ENCODE measurements at regions not wholly inside any gene's neighbourhood (a gene's known extent, or its start where the extent isn't known, plus 50 kb on each side); places are given as distances from the start of the nearest gene placed in this dataset.

DNA sequence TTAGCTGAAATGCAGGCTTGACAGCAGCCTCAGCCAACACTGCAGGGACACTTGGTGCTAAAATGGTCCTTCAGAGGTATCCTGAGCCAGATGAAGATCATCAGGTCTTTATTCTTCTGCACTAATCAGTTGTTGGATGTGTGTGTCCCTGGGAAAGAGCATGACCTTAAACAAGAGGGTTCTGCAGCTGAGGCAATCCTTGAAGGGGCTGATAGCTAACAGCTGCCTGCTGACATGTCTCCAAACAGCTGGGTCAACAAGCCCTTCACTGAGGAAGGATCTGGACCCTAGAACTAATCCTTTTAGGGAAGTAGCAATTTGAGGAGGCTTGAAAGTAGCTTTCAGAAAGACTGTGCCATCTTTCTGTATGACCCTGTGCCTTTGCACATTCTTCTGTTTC, 376.3 kb upstream of the ACTBL2 start:
- in situ Hi-C loops (cut with MboI; ENCODE audit: low sequenced_read_pairs) = no loop called here

DNA sequence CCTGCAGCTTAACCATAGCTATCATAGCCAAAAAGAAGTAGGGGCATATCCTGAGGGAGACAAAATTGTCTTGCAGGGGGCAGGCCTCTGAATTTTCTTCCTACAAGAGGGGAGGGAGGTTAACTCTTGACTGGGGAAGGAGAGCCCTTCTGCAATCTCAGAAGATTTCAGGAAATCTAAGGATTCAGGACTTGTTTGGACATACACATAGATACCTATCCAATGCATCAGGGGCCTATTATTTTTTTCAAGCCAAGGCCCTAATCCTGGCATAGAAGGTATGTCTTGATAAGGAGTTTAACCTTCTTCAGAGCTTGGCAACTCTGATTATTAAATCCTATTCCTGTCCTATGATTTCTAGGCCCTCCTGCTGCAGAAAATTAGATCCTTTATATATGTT, 375.1 kb upstream of the ACTBL2 start:
- in situ Hi-C loops (cut with MboI; ENCODE audit: low sequenced_read_pairs) = no loop called here

DNA sequence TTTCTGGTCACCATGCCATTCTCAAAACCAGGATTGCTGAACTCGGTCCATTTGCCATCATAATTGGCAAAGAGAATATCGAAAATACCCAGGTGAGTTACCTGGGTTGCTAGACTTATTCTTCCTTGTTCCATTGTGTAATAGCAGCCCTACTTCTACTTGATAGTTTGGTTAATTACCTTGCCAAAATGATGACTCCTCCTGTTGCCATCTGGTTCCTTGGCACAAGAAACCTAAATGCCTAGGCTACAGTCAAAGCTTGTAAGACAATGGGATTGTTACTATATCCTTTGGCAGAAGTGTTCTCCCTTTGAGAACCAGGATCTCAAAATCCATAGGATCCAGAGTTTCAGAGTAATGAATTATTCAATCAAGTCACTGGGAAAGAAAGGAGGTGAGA, 373.2 kb upstream of the ACTBL2 start:
- in situ Hi-C loops (cut with MboI; ENCODE audit: low sequenced_read_pairs) = no loop called here

DNA sequence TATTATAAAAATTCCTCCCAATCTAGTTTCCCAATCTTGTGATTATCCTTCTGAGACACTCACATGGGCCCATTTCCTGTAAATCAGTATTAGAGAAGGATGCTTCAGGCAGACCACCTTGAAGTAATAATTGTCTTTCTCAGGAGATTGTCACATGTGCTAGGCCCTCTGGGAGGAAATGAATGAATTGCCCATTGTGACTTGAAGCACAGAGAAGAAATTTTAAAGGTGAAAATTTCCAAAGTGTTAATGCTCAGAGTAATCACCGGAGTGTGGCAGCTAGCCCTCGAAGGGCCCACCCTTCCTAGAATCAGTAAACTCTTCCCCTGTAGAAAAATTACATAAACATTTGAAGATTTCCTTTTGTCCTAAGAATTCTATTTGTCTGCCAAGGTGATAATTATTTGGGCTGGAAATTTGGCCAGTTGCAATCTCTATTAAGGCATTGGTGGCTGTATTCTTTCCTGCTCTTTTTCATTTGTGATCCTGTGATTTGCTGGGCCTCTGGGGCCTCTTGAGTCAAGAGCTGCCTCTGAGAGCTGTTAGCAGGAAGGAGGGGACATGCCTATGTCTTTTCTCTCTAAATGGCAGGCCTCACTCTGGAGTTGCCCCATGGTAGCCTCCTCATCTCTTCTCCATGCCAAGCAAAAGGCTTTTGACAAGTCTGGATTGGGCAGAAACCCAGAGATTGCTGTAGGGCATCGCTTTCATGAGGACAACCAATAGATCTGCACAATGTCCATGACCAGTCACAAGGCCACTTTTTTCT, 371.5 kb upstream of the ACTBL2 start:
- in situ Hi-C loops (cut with MboI; ENCODE audit: low sequenced_read_pairs) = no loop called here

DNA sequence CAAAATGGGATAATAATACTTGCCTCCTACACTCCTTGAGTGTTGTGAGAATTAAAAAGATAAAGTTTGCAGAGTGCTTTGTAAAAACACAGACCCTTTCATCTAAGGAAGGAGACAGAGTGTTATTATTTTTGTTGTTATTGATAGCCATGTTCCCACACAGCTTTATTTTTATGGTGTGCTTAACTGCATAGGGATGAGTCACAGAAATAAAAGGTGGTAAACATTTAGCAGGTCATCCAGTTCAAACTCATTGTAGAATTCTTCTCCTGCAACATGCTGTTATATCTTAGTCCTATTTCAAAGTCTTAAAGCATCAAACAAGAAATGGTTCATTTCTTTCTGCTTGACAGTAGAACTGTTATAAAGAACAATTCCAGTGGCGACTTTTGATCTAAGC, 367.5 kb upstream of the ACTBL2 start:
- in situ Hi-C loops (cut with MboI; ENCODE audit: low sequenced_read_pairs) = no loop called here

DNA sequence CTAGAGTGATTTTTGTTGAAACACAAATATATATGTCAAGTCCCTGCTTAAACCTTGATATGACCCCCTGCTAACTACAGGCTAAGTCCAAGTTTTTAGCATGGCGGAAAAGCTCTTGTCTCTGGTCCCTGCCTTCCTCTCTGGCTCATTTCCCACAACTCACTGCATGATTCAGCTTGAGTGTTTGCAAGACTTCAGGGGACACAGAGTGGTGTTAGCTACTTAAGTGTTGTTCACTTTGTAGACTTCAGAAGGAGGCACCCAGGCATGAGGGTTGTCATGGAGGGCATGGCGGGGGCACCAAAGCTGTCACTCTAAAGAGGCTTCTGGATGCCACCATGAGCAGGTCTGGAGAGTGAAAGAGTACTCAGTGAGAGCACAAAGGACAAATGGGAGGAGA, 362.4 kb upstream of the ACTBL2 start:
- in situ Hi-C loops (cut with MboI; ENCODE audit: low sequenced_read_pairs) = no loop called here

DNA sequence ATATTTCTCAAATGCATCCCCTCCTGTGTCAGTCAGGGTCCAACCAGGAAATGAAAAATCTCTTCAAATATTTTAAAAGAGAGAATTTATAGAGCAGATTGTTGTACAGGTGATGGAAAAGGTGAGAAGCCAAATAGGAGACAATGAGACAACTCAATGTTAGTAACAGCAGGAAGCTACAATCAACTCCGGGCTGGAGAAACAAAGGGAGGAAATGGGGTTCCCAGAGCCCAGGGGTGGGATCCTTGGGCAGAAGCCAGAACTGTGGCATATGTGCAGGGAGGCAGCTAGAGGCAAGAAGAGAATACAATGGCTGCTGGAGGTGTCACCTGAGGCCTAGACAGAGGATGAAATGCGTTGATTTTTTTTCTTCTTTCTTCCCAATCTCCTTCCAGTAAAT, 361.8 kb upstream of the ACTBL2 start:
- in situ Hi-C loops (cut with MboI; ENCODE audit: low sequenced_read_pairs) = no loop called here

DNA sequence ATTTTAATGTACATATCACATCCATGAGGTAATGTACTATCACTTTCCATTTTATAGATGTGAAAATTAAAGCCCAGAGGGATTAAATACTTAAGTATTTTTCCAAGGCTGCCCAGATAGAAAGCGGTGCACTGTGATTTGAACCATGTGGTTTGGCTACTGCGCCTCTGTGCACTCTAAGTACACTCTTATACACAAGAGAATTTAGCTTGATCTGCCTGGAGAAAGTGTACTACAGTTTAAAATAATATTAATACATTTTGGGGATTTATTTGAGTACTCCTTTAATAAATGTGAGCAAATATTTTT, 360.4 kb upstream of the ACTBL2 start:
- in situ Hi-C loops (cut with MboI; ENCODE audit: low sequenced_read_pairs) = no loop called here

DNA sequence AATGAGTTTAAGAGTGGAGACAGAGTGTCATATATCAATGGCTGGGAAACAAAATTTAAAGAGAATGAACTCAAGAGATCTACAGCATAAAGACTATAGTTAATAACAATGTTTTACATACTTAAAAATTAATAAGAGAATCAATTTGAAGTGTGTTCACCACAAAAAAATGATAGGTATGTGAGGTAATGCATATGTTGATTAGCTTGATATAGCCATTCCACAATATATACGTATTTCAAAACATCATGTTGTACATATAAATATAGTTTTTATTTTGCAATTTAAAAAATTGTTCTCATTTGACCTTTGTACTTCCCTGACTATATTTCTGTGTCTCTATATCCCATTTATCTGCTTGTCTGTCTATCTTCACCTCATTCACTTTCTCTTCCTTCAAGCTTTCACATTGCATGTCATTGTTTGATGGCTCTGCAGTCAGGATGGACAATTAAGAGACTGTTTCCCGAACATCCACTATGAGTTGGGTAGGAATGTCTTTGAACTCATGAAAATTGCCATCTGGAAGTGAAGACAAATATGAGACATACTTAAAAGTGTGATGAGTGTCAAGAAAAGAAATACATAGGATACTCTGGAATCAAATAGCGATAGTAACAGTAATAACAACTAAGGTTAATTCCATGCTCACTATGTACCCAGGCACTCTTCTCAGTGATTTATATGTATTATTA, 359.9 kb upstream of the ACTBL2 start:
- in situ Hi-C loops (cut with MboI; ENCODE audit: low sequenced_read_pairs) = no loop called here

DNA sequence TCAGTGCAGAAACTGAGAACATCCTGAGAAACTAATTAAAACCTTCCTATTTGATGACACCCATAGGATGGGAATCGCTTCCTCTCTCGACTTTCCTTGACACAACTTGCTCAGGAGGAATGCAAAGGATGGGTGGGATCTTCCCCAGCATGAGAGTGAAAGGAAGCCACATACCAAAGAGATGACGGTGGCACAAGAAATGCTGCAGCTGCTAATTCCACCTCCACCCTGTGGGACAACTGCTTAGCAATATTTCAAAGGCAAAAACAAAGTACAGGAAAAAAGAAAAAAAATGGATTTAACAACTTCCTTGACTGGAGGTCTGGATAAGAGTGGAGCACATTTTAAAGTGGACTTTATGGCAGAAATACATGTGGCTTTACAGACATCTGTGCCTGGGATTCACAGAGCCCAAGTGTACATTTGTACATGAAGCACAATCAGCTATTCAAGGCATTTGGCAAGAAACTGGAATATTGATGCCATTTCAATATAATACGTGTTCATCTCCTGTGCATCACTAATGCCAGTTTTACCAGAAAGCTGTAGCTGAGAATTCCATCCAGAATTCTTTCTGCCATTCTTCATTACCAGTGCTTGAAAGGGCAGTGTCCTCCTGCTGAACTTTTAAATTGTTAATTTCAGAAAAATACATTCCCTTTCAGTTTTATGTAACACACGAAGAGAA, 359.2 kb upstream of the ACTBL2 start:
- in situ Hi-C loops (cut with MboI; ENCODE audit: low sequenced_read_pairs) = no loop called here

DNA sequence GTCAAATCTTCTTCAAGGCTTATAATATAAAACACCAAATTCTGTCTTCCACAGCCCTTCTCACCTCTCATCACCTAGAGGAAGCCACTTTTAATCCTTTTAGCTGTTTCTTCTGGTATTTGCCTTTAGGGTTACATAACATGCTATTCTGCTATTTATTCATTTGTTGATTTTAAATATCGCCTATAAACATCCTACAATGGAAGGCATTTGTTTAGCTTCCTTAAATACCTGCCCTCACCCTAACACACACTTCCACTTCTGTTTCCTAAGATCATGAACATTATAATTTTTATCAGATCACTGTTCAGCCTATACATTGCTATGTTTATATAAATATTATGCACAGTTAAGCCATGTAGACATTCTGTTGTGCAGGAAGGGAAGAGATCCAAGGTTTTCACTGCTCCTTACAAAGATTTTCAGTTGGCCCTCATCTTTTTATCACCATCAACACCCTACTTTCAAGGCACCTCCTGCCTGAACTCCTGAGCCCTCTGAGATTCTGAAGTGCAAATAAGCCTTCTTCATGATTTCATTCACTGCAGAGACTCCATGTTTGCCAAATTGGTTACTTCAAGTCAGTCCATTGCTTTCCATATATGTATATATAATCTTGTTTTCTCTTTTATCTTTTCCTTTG, 356.9 kb upstream of the ACTBL2 start:
- in situ Hi-C loops (cut with MboI; ENCODE audit: low sequenced_read_pairs) = no loop called here

DNA sequence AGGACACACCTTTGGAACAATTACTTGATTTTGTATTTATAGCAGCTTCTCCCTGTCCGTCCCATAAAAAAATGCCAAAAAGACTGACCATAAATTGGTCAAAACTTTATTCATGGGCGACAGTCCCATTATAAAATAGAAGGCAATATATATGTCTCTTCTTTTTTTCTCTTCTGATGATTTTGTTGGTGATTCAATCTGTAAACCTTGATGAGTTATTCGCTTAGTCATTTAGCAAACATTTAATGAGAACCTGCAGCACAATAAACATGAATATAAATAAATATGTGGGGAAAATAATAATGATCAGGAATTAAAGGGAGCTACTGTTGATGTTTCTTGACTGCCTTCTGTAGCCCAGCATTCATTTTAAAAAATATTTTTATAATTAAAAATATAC, 356.4 kb upstream of the ACTBL2 start:
- in situ Hi-C loops (cut with MboI; ENCODE audit: low sequenced_read_pairs) = no loop called here

DNA sequence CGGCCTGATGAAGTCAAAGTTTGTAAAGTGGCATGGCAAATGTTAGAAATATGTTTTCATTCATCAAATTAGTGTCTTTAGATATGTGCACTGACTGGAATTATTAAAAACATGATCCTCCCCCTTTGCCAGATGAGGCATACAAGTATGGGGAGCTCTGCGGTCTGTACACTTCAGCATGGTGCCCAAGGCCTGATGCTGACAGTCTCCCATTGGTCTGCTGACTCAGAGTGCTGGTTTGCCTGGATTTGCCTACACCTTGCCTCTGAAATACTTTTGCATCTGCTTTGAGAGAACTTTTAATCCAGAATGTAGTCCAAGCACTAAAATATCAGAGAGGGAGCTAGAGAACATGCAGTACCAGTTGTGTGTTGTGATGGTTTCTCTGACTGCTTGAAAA, 354.3 kb upstream of the ACTBL2 start:
- in situ Hi-C loops (cut with MboI; ENCODE audit: low sequenced_read_pairs) = no loop called here

DNA sequence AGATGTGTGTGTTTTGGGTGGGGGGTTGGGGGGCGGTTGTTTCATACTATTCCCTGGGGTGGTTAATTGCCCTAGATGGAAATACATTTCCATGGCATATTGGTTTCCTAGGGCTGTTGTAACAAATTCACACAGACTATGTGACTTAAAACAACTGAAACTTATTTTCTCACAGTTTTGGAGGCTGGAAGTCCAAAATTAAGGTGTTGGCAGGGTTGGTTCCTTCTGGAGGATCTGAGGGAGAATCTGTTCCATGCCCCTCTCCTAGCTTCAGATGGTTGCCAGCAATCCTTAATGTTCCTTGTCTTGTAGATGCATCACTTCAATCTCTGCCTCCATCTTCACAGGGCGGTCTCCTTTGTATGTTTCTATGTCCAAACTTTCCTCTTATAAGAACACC, 353.7 kb upstream of the ACTBL2 start:
- in situ Hi-C loops (cut with MboI; ENCODE audit: low sequenced_read_pairs) = no loop called here

DNA sequence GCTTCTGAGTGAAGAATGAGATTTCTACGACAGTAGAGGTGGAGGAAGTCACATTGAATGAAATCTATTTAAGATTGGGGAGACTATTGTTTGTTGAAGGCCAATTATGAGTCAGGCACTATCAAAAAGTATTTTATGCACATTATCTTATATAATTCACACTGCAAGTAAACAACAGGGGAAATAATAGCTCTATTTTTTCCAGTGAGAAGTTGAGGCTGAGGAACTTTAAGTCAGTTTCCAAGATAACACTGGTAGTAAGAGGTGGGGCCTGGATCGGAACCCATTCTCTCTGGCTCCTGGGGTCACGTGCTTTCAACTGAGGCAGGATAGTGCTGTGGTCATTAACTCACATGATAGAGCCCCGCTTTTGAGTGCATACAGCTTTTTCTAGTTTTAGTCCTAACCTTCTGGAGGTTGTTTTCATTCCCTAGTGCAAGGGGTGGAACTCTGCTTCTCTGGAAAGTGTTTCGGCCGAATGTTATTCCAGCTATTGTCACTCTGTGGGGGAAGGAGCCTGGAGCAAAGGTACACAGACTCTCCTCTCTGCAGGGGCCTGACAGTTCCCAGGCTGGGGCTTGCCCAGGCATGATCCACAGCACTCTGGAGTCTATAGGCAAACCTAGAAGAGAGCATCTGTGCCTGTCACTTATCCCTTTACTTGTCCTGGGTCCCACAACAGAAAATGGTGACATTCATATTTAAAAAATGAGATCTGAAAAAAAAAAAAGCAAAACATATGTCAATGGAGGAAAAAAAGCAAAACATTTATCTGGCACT, 352.4 kb upstream of the ACTBL2 start:
- in situ Hi-C loops (cut with MboI; ENCODE audit: low sequenced_read_pairs) = no loop called here

DNA sequence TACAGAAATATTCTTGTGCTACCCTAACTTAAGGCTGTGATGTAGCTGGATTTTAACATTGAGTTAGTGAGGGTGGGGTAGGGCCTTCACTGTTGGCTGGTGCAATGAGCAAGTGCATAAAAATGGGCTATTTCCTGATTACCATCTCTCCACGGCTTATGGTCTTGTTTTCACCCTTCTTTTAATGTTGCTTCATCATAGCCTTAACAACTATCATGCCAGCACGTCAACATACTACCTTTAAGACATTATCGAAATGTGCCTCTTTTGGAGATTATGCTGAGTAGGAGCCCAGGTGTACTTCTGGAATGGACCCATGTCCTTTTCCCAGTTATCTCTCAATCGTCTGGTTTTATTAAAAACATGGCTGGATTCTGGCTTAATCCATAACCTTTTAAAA, 350.9 kb upstream of the ACTBL2 start:
- in situ Hi-C loops (cut with MboI; ENCODE audit: low sequenced_read_pairs) = no loop called here

DNA sequence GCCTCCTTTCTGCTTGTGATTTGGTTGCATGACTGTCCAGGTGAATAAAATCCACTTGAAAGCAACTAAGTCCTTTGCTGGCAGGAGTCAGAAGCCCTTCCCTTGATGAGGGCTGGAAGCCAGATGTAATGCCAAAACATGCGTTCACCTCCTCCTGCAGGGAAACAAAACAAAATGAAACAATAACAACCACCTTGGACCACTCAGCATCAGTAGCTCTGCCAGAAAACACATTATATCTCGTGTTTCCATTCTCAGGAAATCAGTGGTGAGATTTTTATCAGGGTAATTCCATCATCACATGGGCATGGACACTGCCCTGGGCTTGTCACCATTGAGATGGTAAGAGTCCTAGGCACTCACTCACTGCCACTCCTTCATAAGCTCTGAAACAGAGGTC, 350.3 kb upstream of the ACTBL2 start:
- in situ Hi-C loops (cut with MboI; ENCODE audit: low sequenced_read_pairs) = no loop called here

DNA sequence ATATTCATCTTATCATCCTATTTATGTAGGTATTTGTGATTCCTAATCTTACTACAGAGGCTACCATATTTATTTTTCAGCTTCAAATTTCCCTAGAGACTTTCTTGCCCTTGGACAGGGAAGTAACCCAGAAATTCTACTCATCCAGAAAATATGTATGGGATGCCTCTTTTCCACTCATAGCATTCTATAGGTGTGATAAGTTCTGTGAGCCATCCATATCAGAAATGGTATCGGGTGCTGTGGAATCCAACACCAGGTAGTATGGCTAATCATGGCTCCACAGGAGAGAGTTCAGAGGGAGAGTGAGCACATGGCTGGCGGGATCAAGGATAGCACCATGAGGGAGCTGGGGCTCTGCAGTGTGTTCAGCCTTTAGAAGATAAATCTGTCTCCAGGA, 349.3 kb upstream of the ACTBL2 start:
- in situ Hi-C loops (cut with MboI; ENCODE audit: low sequenced_read_pairs) = no loop called here

DNA sequence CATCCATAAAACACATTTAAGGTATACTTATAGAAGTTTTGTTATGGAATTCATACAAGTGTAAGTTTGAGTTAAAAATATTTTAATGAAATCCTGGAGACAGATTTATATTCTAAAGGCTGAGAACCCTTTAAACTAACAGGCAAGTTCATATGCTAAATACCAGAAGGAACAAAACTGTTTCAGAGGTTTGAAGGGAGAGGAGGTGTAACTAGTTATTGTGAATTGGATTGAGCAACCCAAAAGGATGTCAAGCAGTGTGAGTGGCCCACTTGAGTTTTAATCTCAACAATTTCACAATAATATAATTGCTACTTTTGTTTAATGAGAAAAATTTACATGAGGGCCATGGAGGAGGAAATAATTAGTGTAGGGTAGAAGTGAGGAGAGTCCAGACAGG, 348.5 kb upstream of the ACTBL2 start:
- in situ Hi-C loops (cut with MboI; ENCODE audit: low sequenced_read_pairs) = no loop called here

DNA sequence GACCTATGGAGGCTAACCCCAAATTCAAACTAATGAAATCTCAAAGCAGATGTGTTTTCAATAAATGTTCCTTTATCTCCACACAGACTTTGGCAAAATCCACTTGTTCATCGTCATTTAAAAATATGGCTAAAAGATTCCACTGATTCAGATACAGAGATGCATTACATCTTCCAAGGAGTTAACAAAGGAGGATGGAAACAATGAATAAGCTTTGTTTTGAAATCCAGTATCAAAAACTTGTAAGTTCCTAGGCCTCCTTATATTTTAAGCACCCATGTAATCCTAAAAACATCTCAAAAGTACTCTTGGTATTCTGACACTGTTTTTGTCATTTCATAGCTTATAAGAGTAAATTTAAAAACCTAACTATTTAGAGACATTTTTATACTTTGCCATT, 345.6 kb upstream of the ACTBL2 start:
- in situ Hi-C loops (cut with MboI; ENCODE audit: low sequenced_read_pairs) = no loop called here

DNA sequence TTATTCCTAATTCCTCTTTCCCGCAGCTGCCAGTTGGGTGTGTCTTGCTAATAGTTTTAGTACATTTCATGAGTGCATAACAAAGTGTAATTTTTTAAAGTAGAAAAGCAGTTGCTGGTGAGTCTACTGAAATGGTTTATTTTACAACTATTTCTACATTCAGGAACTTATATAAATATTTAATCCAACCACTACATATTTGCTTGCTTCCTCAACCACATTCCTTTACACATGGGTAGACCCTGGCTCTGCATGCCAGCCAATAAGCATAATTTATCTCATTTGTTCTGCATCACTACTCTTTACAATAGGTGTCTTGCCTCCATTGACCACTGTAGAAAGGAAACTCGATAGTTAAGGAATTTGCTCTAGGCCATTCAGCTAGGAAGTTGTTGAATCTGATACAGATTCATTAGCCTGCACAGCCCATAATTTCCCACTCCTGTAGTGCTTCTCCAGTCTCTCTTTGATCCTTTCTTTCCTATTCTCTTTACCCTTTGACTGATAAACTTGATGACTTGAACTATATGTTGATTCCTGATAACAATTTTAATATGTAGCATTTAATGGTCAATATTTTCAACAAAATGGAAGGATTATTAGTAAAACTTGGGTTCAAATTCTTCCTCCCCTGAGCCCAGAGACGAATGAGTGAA, 342.5 kb upstream of the ACTBL2 start:
- in situ Hi-C loops (cut with MboI; ENCODE audit: low sequenced_read_pairs) = no loop called here

Data from hTERT RPE-1 (cell line).